MM.1S (cell line): ENCODE measurements at regions not wholly inside any gene's neighbourhood (a gene's known extent, or its start where the extent isn't known, plus 50 kb on each side); places are given as distances from the start of the nearest gene placed in this dataset.

ENCODE experiments used
- DNase-seq: peaks from one replicate; pipeline ENCODE4 v3.0.0-alpha.2; 2015
- H2AFZ ChIP-seq: fragments of 300-600 bp; sonication (generic); 2 replicates; pipeline ENCODE4 v1.6.0; 2016; ENCODE audit warnings: antibody characterized with exemption, low read length
- H3F3A ChIP-seq: fragments of 300-600 bp; sonication (generic); 2 replicates; pipeline ENCODE4 v1.6.1; 2016; ENCODE audit warnings: mild to moderate bottlenecking, antibody characterized with exemption, low read length, moderate library complexity, mixed read lengths; ENCODE audit not compliant: insufficient read depth
- H3K27ac ChIP-seq: fragments of 300-600 bp; sonication (generic); 2 replicates; pipeline ENCODE4 v1.5.1; 2016; ENCODE audit warnings: mild to moderate bottlenecking, low read length
- H3K27me3 ChIP-seq: fragments of 300-600 bp; sonication (generic); replicated peaks from 2 replicates; pipeline ENCODE4 v1.6.0; 2016; ENCODE audit warnings: low read length; ENCODE audit not compliant: insufficient read depth
- H3K36me3 ChIP-seq: fragments of 300-600 bp; sonication (generic); replicated peaks from 2 replicates; pipeline ENCODE4 v1.6.1; 2016; ENCODE audit warnings: mild to moderate bottlenecking, low read length, mixed read lengths; ENCODE audit not compliant: insufficient read depth
- H3K4me1 ChIP-seq: fragments of 300-600 bp; sonication (generic); 2 replicates; pipeline ENCODE4 v1.6.1; 2016; ENCODE audit warnings: low read length, mixed read lengths
- H3K4me2 ChIP-seq: fragments of 300-600 bp; sonication (generic); 2 replicates; pipeline ENCODE4 v1.6.0; 2016; ENCODE audit warnings: low read depth, low read length
- H3K4me3 ChIP-seq: fragments of 300-600 bp; sonication (generic); 2 replicates; pipeline ENCODE4 v1.5.1; 2016; ENCODE audit warnings: low read length, mixed read lengths
- H3K79me2 ChIP-seq: fragments of 300-600 bp; sonication (generic); 2 replicates; pipeline ENCODE4 v1.6.1; 2016; ENCODE audit warnings: mixed run types, low read length, mixed read lengths
- H3K9ac ChIP-seq: fragments of 300-600 bp; sonication (generic); 2 replicates; pipeline ENCODE4 v1.6.1; 2016; ENCODE audit warnings: low read length, mixed read lengths
- H3K9me2 ChIP-seq: fragments of 300-600 bp; sonication (generic); replicated peaks from 2 replicates; pipeline ENCODE4 v1.6.1; 2016; ENCODE audit warnings: mild to moderate bottlenecking, low read length, mixed read lengths; ENCODE audit not compliant: insufficient read depth
- H3K9me3 ChIP-seq: fragments of 300-600 bp; sonication (generic); replicated peaks from 2 replicates; pipeline ENCODE4 v1.6.1; 2016; ENCODE audit warnings: mild to moderate bottlenecking, low read length, mixed read lengths; ENCODE audit not compliant: insufficient read depth
- H4K20me1 ChIP-seq: fragments of 300-600 bp; sonication (generic); 2 replicates; pipeline ENCODE4 v1.6.1; 2016; ENCODE audit warnings: mild to moderate bottlenecking, low read length, moderate library complexity, mixed read lengths; ENCODE audit not compliant: insufficient read depth
- CTCF ChIP-seq: fragments of 300-600 bp; sonication (generic); IDR thresholded peaks from 2 replicates; pipeline ENCODE4 v1.5.1; 2016; ENCODE audit warnings: antibody characterized with exemption, low read length, mixed read lengths
- EZH2 ChIP-seq: fragments of 300-600 bp; sonication (generic); optimal IDR thresholded peaks from 2 replicates; pipeline ENCODE3; 2017; ENCODE audit warnings: low read depth, mild to moderate bottlenecking, antibody characterized with exemption, low read length, mixed read lengths
- EZH2phosphoT487 ChIP-seq: fragments of 300-600 bp; sonication (generic); IDR thresholded peaks from 2 replicates; pipeline ENCODE4 v1.6.1; 2018; ENCODE audit warnings: antibody characterized with exemption, low read length

- Histone ChIP-seq H2AFZ (no peak overlapping the region), H3K9ac (no peak overlapping the region), H3K4me2 (no peak overlapping the region)
These were observed 181.8 kb upstream of the MCHR2 start for GRCh38 chr6:100175814-100176310.

GRCh38 chr6:100173211-100173610, 179.2 kb upstream of the MCHR2 start:
- no peaks in the 10 kb centered on the region for H3K27me3 ChIP-seq
- DNase-seq, result no peak
- no peak overlapping the region for H3K4me3 ChIP-seq
- no peak overlapping the region for H3K27ac ChIP-seq
- no peak overlapping the region for H2AFZ ChIP-seq
- no peaks in the 10 kb centered on the region for H3K79me2 ChIP-seq
- no peaks in the 10 kb centered on the region for H3F3A ChIP-seq
- H3K9ac ChIP-seq, result no peak overlapping the region
- H3K36me3 ChIP-seq, result no peaks in the 10 kb centered on the region
- TF ChIP-seq CTCF (no peak), EZH2 (no peak), EZH2phosphoT487 (no peak)
- no peaks in the 10 kb centered on the region for H3K4me1 ChIP-seq
- no peaks in the 10 kb centered on the region for H4K20me1 ChIP-seq
- no peaks in the 10 kb centered on the region for H3K9me2 ChIP-seq
- no peak overlapping the region for H3K4me2 ChIP-seq
- no peaks in the 10 kb centered on the region for H3K9me3 ChIP-seq

More at GRCh38 chr6:100175814-100176310, 181.8 kb upstream of the MCHR2 start:
- H3K4me1 ChIP-seq, result no peaks in the 10 kb centered on the region
- no peaks in the 10 kb centered on the region for H4K20me1 ChIP-seq
- no peaks in the 10 kb centered on the region for H3K27me3 ChIP-seq
- H3K4me3 ChIP-seq, result no peak overlapping the region
- no peak for DNase-seq
- no peaks in the 10 kb centered on the region for H3K9me2 ChIP-seq
- H3K79me2 ChIP-seq, result no peaks in the 10 kb centered on the region
- H3K36me3 ChIP-seq, result no peaks in the 10 kb centered on the region
- no peak overlapping the region for H3K27ac ChIP-seq
- TF ChIP-seq EZH2 (no peak), CTCF (no peak), EZH2phosphoT487 (no peak)
- H3K9me3 ChIP-seq, result no peaks in the 10 kb centered on the region
- no peaks in the 10 kb centered on the region for H3F3A ChIP-seq

DNA sequence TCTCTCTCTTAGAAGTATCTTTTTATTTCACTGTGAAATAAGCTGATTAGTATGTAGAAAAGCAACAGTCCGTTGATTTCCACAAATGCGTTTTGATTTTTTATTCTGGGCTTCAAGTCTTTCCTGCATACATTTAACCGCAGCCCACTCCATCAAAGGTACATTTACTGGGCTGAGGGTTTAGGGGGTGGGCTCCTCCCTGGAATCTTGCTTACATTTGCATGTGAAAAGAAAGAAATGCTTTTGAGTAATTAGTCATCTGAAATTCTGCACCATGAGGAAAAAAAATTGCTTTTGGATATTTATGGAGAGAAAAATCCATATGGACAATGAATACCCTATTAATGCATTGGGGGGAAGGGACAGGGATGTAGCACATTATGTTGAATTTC, 178.3 kb upstream of the MCHR2 start:
- DNase-seq, result no peak
- no peak overlapping the region for H2AFZ ChIP-seq
- H3K36me3 ChIP-seq, result no peaks in the 10 kb centered on the region
- no peaks in the 10 kb centered on the region for H3F3A ChIP-seq
- H3K9me3 ChIP-seq, result no peaks in the 10 kb centered on the region
- no peak overlapping the region for H3K4me2 ChIP-seq
- no peak overlapping the region for H3K9ac ChIP-seq
- TF ChIP-seq CTCF (no peak), EZH2phosphoT487 (no peak), EZH2 (no peak)
- H3K27ac ChIP-seq, result no peak overlapping the region
- no peaks in the 10 kb centered on the region for H3K4me1 ChIP-seq
- H3K79me2 ChIP-seq, result no peaks in the 10 kb centered on the region
- no peaks in the 10 kb centered on the region for H3K27me3 ChIP-seq
- H4K20me1 ChIP-seq, result no peaks in the 10 kb centered on the region
- H3K9me2 ChIP-seq, result no peaks in the 10 kb centered on the region
- H3K4me3 ChIP-seq, result no peak overlapping the region
